CD14-positive monocyte (primary cell): ENCODE measurements at regions not wholly inside any gene's neighbourhood (a gene's known extent, or its start where the extent isn't known, plus 50 kb on each side); places are given as distances from the start of the nearest gene placed in this dataset.

Experiments used
- DNase-seq, 3 donors: peaks; one replicate each; pipeline ENCODE4 v3.0.0-alpha.2; 2011 to 2022
- H2AFZ ChIP-seq: 2 replicates; pipeline ENCODE4 v1.6.0; 2012; ENCODE audit warnings: mild to moderate bottlenecking, low read depth, low read length, inconsistent platforms; ENCODE audit not compliant: insufficient read depth, poor library complexity, severe bottlenecking
- H3K27ac ChIP-seq, 2 donors: 1 replicate in 1 of 2; 2 replicates in 1 of 2; pipeline ENCODE4 v1.5.1; 2012 to 2013; ENCODE audit warnings: low read length in 2 of 2, control low read depth in 1 of 2, inconsistent platforms in 1 of 2, low read depth in 1 of 2, mild to moderate bottlenecking in 1 of 2
- H3K27me3 ChIP-seq, 2 donors: one replicate each; pipeline versions ENCODE4 v1.6.0 to v1.6.1; 2011 to 2013; ENCODE audit warnings: low read length in 2 of 2; ENCODE audit not compliant: control insufficient read depth in 2 of 2, insufficient read depth in 2 of 2
- H3K36me3 ChIP-seq, 2 donors: replicated peaks in 1 of 2; 1 replicate in 1 of 2; 2 replicates in 1 of 2; pipeline versions ENCODE4 v1.5.1 to v1.6.1; 2012 to 2013; ENCODE audit warnings: low read length in 2 of 2, control low read depth in 1 of 2, inconsistent platforms in 1 of 2, mild to moderate bottlenecking in 1 of 2; ENCODE audit not compliant: insufficient read depth in 2 of 2, control insufficient read depth in 1 of 2
- H3K4me1 ChIP-seq, 2 donors: 1 replicate in 1 of 2; 2 replicates in 1 of 2; pipeline versions ENCODE4 v1.5.1 to v1.6.1; 2012 to 2013; ENCODE audit warnings: low read length in 2 of 2, control low read depth in 1 of 2, inconsistent platforms in 1 of 2, mild to moderate bottlenecking in 1 of 2, moderate library complexity in 1 of 2; ENCODE audit not compliant: insufficient read depth in 2 of 2, control insufficient read depth in 1 of 2
- H3K4me2 ChIP-seq: replicated peaks from 2 replicates; pipeline ENCODE3; 2012; ENCODE audit warnings: low read length, moderate library complexity, mild to moderate bottlenecking; ENCODE audit not compliant: poor library complexity, severe bottlenecking; ENCODE audit errors: extremely low read depth
- H3K4me3 ChIP-seq, 3 experiments: fragments of 200-600 bp in 1 of 3; sonication (generic) in 1 of 3; replicated peaks in 1 of 3; 1 replicate in 2 of 3; 2 replicates in 1 of 3; pipeline ENCODE4 v1.5.1; 2011 to 2013; ENCODE audit warnings: low read length in 3 of 3, mild to moderate bottlenecking in 3 of 3, control low read depth in 2 of 3, low read depth in 2 of 3, inconsistent platforms in 1 of 3, moderate library complexity in 1 of 3
- H3K79me2 ChIP-seq: 2 replicates; pipeline ENCODE4 v1.6.0; 2012; ENCODE audit warnings: mild to moderate bottlenecking, control low read depth, inconsistent platforms, low read length, moderate library complexity; ENCODE audit not compliant: insufficient read depth
- H3K9ac ChIP-seq: 2 replicates; pipeline ENCODE4 v1.6.0; 2017; ENCODE audit warnings: low read length, mild to moderate bottlenecking; ENCODE audit not compliant: insufficient read depth, poor library complexity, severe bottlenecking
- H3K9me3 ChIP-seq, 2 donors: replicated peaks in 1 of 2; 1 replicate in 1 of 2; 2 replicates in 1 of 2; pipeline versions ENCODE4 v1.5.1 to v1.6.1; 2012 to 2013; ENCODE audit warnings: low read length in 2 of 2, control low read depth in 1 of 2; ENCODE audit not compliant: control insufficient read depth in 1 of 2, insufficient read depth in 1 of 2
- H4K20me1 ChIP-seq: 2 replicates; pipeline ENCODE4 v1.6.0; 2012; ENCODE audit warnings: mild to moderate bottlenecking, low read length, control low read depth, moderate library complexity; ENCODE audit not compliant: insufficient read depth
- H3K27ac Mint-ChIP-seq, 7 donors: one replicate each; pipeline ENCODE4 v1.8.0; 2020; ENCODE audit warnings: mild to moderate bottlenecking in 7 of 7, mixed read lengths in 7 of 7, moderate library complexity in 6 of 7, inconsistent platforms in 2 of 7
- H3K27me3 Mint-ChIP-seq, 3 donors: one replicate each; pipeline ENCODE4 v1.8.0; 2021 to 2022; ENCODE audit warnings: low read depth in 3 of 3, mild to moderate bottlenecking in 3 of 3, mixed read lengths in 3 of 3, moderate library complexity in 3 of 3, inconsistent platforms in 1 of 3
- H3K36me3 Mint-ChIP-seq, 2 donors: one replicate each; pipeline ENCODE4 v1.8.0; 2020; ENCODE audit warnings: mixed read lengths in 2 of 2, inconsistent platforms in 1 of 2, mild to moderate bottlenecking in 1 of 2
- H3K4me1 Mint-ChIP-seq: one replicate; pipeline ENCODE4 v1.8.0; 2020; ENCODE audit warnings: mild to moderate bottlenecking, mixed read lengths
- H3K4me3 Mint-ChIP-seq, 2 donors: one replicate each; pipeline ENCODE4 v1.8.0; 2020; ENCODE audit warnings: mild to moderate bottlenecking in 2 of 2, mixed read lengths in 2 of 2, moderate library complexity in 1 of 2
- H3K9me3 Mint-ChIP-seq, 7 donors: one replicate each; pipeline ENCODE4 v1.8.0; 2020 to 2022; ENCODE audit warnings: mixed read lengths in 7 of 7, mild to moderate bottlenecking in 6 of 7, moderate library complexity in 6 of 7, inconsistent platforms in 2 of 7
- WGBS: methylation state at CpG from one replicate; pipeline ENCODE4 v1.1.5; 2013; ENCODE audit warnings: missing lambda C conversion rate; ENCODE audit not compliant: insufficient coverage; 5-methylcytosine and 5-hydroxymethylcytosine counted together
- intact Hi-C, 2 donors: fragments of 100-400 bp; cut with micrococcal nuclease; formaldehyde crosslinking; loops; one replicate each; pipeline versions ENCODE4 v1.15.0 to v1.15.1; 2023
- TF ChIP-seq, protein P1 (sequence below): fragments of 200-600 bp; IDR thresholded peaks from one replicate; pipeline ENCODE4 v1.8.0; 2022; ENCODE audit warnings: antibody characterized with exemption, mild to moderate bottlenecking

GRCh38 chr6:78390066-78390465, 477.3 kb upstream of the IRAK1BP1 start:
- Mint-ChIP-seq H3K27me3 (peaks cover 0 to 2% (median 0%) of the 10 kb centered on the region in 3 donors), H3K36me3 (no peaks in the 10 kb centered on the region), H3K4me1 (no peaks in the 10 kb centered on the region), H3K4me3 (no peak overlapping the region), H3K27ac (no peak overlapping the region), H3K9me3 (peaks cover 2 to 18% (median 7%) of the 10 kb centered on the region in 7 donors)
- DNase-seq: no peak
- H3K79me2 ChIP-seq: no peaks in the 10 kb centered on the region
- WGBS: no CpG with 5 or more reads among the region's 1 CpG
- H3K27ac ChIP-seq: no peak overlapping the region
- no peaks in the 10 kb centered on the region for H4K20me1 ChIP-seq
- H3K9me3 ChIP-seq: peaks cover 17 to 21% of the 10 kb centered on the region in 2 donors
- H3K27me3 ChIP-seq: no peaks in the 10 kb centered on the region
- H3K9ac ChIP-seq: no peak overlapping the region
- no peaks in the 10 kb centered on the region for H3K36me3 ChIP-seq
- H3K4me3 ChIP-seq: no peak overlapping the region
- H3K4me1 ChIP-seq: no peaks in the 10 kb centered on the region
- H2AFZ ChIP-seq: no peak overlapping the region
- TF ChIP-seq, protein P1, sequence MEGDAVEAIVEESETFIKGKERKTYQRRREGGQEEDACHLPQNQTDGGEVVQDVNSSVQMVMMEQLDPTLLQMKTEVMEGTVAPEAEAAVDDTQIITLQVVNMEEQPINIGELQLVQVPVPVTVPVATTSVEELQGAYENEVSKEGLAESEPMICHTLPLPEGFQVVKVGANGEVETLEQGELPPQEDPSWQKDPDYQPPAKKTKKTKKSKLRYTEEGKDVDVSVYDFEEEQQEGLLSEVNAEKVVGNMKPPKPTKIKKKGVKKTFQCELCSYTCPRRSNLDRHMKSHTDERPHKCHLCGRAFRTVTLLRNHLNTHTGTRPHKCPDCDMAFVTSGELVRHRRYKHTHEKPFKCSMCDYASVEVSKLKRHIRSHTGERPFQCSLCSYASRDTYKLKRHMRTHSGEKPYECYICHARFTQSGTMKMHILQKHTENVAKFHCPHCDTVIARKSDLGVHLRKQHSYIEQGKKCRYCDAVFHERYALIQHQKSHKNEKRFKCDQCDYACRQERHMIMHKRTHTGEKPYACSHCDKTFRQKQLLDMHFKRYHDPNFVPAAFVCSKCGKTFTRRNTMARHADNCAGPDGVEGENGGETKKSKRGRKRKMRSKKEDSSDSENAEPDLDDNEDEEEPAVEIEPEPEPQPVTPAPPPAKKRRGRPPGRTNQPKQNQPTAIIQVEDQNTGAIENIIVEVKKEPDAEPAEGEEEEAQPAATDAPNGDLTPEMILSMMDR: no peak
- intact Hi-C loops: no loop called here
- no peak overlapping the region for H3K4me2 ChIP-seq

DNA sequence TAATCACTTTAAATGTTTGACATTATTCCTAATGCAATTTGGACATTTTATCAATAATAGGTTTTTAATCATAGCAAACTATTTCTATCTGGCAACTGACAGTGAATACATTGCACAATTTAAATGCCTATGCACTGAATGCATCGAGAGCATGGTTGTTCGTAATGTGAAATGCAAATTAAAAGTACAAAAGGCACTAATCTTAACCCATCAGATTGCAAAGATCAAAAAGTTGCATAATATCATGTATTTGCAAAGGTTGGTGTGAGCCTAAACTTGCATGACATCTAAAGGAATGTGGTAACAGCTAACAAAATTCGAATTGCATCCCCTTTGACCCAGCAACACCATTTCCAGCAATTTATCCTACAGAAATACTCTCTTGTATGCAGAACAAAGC, 469.9 kb upstream of the IRAK1BP1 start:
- intact Hi-C loops: no loop called here
- Mint-ChIP-seq H3K4me1 (no peaks in the 10 kb centered on the region), H3K9me3 (peaks cover 0 to 5% (median 2%) of the 10 kb centered on the region in 7 donors), H3K36me3 (no peaks in the 10 kb centered on the region), H3K27ac (no peak overlapping the region), H3K4me3 (no peak overlapping the region), H3K27me3 (peaks cover 0 to 2% (median 0%) of the 10 kb centered on the region in 3 donors)
- WGBS: no CpG with 5 or more reads among the region's 3 CpGs
- no peaks in the 10 kb centered on the region for H4K20me1 ChIP-seq
- no peaks in the 10 kb centered on the region for H3K27me3 ChIP-seq
- no peak overlapping the region for H3K4me3 ChIP-seq
- no peak for DNase-seq
- H3K79me2 ChIP-seq: no peaks in the 10 kb centered on the region
- no peak overlapping the region for H3K27ac ChIP-seq
- no peak overlapping the region for H3K4me2 ChIP-seq
- H3K36me3 ChIP-seq: no peaks in the 10 kb centered on the region
- H3K4me1 ChIP-seq: no peaks in the 10 kb centered on the region
- no peaks in the 10 kb centered on the region for H3K9me3 ChIP-seq
- H3K9ac ChIP-seq: no peak overlapping the region
- TF ChIP-seq, protein P1: no peak
- no peak overlapping the region for H2AFZ ChIP-seq
